ENCODE measurements at regions not wholly inside any gene's neighbourhood (a gene's known extent, or its start where the extent isn't known, plus 50 kb on each side); places are given as distances from the start of the nearest gene placed in this dataset.

- TF ChIP-seq, protein P1, sequence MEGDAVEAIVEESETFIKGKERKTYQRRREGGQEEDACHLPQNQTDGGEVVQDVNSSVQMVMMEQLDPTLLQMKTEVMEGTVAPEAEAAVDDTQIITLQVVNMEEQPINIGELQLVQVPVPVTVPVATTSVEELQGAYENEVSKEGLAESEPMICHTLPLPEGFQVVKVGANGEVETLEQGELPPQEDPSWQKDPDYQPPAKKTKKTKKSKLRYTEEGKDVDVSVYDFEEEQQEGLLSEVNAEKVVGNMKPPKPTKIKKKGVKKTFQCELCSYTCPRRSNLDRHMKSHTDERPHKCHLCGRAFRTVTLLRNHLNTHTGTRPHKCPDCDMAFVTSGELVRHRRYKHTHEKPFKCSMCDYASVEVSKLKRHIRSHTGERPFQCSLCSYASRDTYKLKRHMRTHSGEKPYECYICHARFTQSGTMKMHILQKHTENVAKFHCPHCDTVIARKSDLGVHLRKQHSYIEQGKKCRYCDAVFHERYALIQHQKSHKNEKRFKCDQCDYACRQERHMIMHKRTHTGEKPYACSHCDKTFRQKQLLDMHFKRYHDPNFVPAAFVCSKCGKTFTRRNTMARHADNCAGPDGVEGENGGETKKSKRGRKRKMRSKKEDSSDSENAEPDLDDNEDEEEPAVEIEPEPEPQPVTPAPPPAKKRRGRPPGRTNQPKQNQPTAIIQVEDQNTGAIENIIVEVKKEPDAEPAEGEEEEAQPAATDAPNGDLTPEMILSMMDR (IDR thresholded peaks at IDR 0.05) = no peak
- TF ChIP-seq EP300 (IDR thresholded peaks at IDR 0.05) (no peak), POLR2A (IDR thresholded peaks at IDR 0.05) (no peak)
These were observed 211.5 kb downstream of the KDR start for GRCh38 chr4:54913751-54914526.

Data from tibial nerve (tissue), 4 donors.